Fibroblast of mammary gland (primary cell): ENCODE measurements at regions not wholly inside any gene's neighbourhood (a gene's known extent, or its start where the extent isn't known, plus 50 kb on each side); places are given as distances from the start of the nearest gene placed in this dataset.

Experiments
- DNase-seq: peaks from one replicate; pipeline ENCODE4 v3.0.0-alpha.2; 2010; ENCODE audit warnings: low read depth
- H3K4me3 ChIP-seq: 2 replicates; pipeline ENCODE4 v1.5.1; 2011; ENCODE audit warnings: low read depth, mild to moderate bottlenecking, low read length, moderate library complexity; ENCODE audit not compliant: control insufficient read depth
- CTCF ChIP-seq: conservative IDR thresholded peaks from 2 replicates; pipeline ENCODE4 v1.5.1; 2011; ENCODE audit warnings: low read depth, low read length, inconsistent platforms; ENCODE audit not compliant: control insufficient read depth, insufficient read depth

GRCh38 chr13:69496981-69497380 lies 610.6 kb upstream of the ATXN8OS start:
- no peak for DNase-seq
- TF ChIP-seq CTCF, result no peak
- no peak overlapping the region for H3K4me3 ChIP-seq

- no peak for TF ChIP-seq CTCF
- no peak overlapping the region for H3K4me3 ChIP-seq
- DNase-seq, result no peak
These were observed 612.5 kb upstream of the ATXN8OS start for GRCh38 chr13:69495096-69495495.

GRCh38 chr13:69487576-69487975 lies 620.0 kb upstream of the ATXN8OS start:
- TF ChIP-seq CTCF, result no peak
- DNase-seq, result no peak
- H3K4me3 ChIP-seq, result no peak overlapping the region

GRCh38 chr13:69485991-69486592 lies 621.5 kb upstream of the ATXN8OS start:
- H3K4me3 ChIP-seq, result no peak overlapping the region
- DNase-seq, result no peak
- TF ChIP-seq CTCF, result no peak

- no peak for TF ChIP-seq CTCF
- H3K4me3 ChIP-seq, result no peak overlapping the region
- DNase-seq, result no peak
These were observed 630.2 kb upstream of the ATXN8OS start for GRCh38 chr13:69477451-69477850.

GRCh38 chr13:69474011-69474685 lies 633.5 kb upstream of the ATXN8OS start:
- TF ChIP-seq CTCF, result no peak
- DNase-seq, result no peak
- H3K4me3 ChIP-seq, result no peak overlapping the region
